Glutamatergic neuron (in vitro differentiated cells): ENCODE measurements at regions not wholly inside any gene's neighbourhood (a gene's known extent, or its start where the extent isn't known, plus 50 kb on each side); places are given as distances from the start of the nearest gene placed in this dataset.

Experiments
- DNase-seq: peaks from one replicate; pipeline ENCODE4 v3.0.0; 2022
- H3K27ac Mint-ChIP-seq: one replicate; pipeline ENCODE4 v1.8.0; 2020; ENCODE audit warnings: mild to moderate bottlenecking, mixed read lengths, inconsistent platforms; ENCODE audit not compliant: unreplicated experiment
- H3K27me3 Mint-ChIP-seq: one replicate; pipeline ENCODE4 v1.8.0; 2020; ENCODE audit warnings: mild to moderate bottlenecking, moderate library complexity, mixed read lengths, inconsistent platforms; ENCODE audit not compliant: unreplicated experiment
- H3K36me3 Mint-ChIP-seq: one replicate; pipeline ENCODE4 v1.8.0; 2020; ENCODE audit warnings: mild to moderate bottlenecking, mixed read lengths, inconsistent platforms; ENCODE audit not compliant: unreplicated experiment
- H3K4me1 Mint-ChIP-seq: one replicate; pipeline ENCODE4 v1.8.0; 2020; ENCODE audit warnings: mild to moderate bottlenecking, low read depth, mixed read lengths, inconsistent platforms; ENCODE audit not compliant: unreplicated experiment
- H3K4me3 Mint-ChIP-seq: one replicate; pipeline ENCODE4 v1.8.0; 2020; ENCODE audit warnings: mild to moderate bottlenecking, mixed read lengths, inconsistent platforms; ENCODE audit not compliant: unreplicated experiment
- H3K9me3 Mint-ChIP-seq: one replicate; pipeline ENCODE4 v1.8.0; 2020; ENCODE audit warnings: mild to moderate bottlenecking, moderate library complexity, mixed read lengths, inconsistent platforms; ENCODE audit not compliant: unreplicated experiment
- TF ChIP-seq, protein P1 (sequence below): fragments of 200-600 bp; sonication (generic); IDR thresholded peaks from one replicate; pipeline ENCODE4 v1.5.0; 2021; ENCODE audit not compliant: partially characterized antibody, unreplicated experiment

DNA sequence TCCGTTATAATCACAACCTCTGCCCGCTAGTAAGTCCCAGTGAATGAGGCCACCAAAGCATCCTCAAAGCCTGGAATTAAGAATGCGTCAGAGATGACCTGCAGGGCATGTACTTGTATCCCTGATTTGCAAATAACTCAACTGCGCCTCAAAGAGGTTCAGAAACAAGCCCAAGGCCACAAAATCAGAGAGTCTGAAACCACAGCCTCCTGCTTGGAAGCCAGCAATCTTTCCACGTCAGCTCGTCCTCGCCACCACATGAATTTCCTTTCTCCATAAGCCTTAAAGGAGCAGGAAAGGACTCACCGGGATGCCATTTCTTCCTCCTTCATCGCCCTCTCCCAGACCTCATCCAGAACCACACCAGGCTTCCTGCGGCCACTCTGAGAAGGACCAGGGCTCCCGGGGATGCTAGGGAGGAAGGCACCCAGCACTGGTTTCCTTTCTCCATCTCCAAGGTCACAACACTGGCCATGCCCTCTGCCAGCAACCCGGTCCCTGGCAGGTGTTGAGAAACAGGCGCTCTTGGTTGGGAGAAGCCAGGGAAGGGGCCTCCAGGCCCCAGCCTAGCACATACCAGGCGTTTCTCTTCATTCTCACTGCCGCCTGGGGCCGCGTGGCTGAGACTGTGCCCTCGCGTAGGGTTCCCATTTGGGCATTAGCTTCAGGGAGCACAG lies 191.2 kb upstream of the DIO3 start:
- Mint-ChIP-seq H3K36me3 (no peaks in the 10 kb centered on the region), H3K9me3 (peaks cover 1% of the 10 kb centered on the region), H3K27me3 (peaks cover 1% of the 10 kb centered on the region), H3K4me3 (no peak overlapping the region), H3K27ac (no peak overlapping the region), H3K4me1 (no peaks in the 10 kb centered on the region)
- TF ChIP-seq, protein P1, sequence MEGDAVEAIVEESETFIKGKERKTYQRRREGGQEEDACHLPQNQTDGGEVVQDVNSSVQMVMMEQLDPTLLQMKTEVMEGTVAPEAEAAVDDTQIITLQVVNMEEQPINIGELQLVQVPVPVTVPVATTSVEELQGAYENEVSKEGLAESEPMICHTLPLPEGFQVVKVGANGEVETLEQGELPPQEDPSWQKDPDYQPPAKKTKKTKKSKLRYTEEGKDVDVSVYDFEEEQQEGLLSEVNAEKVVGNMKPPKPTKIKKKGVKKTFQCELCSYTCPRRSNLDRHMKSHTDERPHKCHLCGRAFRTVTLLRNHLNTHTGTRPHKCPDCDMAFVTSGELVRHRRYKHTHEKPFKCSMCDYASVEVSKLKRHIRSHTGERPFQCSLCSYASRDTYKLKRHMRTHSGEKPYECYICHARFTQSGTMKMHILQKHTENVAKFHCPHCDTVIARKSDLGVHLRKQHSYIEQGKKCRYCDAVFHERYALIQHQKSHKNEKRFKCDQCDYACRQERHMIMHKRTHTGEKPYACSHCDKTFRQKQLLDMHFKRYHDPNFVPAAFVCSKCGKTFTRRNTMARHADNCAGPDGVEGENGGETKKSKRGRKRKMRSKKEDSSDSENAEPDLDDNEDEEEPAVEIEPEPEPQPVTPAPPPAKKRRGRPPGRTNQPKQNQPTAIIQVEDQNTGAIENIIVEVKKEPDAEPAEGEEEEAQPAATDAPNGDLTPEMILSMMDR = no peak
- DNase-seq = no peak

DNA sequence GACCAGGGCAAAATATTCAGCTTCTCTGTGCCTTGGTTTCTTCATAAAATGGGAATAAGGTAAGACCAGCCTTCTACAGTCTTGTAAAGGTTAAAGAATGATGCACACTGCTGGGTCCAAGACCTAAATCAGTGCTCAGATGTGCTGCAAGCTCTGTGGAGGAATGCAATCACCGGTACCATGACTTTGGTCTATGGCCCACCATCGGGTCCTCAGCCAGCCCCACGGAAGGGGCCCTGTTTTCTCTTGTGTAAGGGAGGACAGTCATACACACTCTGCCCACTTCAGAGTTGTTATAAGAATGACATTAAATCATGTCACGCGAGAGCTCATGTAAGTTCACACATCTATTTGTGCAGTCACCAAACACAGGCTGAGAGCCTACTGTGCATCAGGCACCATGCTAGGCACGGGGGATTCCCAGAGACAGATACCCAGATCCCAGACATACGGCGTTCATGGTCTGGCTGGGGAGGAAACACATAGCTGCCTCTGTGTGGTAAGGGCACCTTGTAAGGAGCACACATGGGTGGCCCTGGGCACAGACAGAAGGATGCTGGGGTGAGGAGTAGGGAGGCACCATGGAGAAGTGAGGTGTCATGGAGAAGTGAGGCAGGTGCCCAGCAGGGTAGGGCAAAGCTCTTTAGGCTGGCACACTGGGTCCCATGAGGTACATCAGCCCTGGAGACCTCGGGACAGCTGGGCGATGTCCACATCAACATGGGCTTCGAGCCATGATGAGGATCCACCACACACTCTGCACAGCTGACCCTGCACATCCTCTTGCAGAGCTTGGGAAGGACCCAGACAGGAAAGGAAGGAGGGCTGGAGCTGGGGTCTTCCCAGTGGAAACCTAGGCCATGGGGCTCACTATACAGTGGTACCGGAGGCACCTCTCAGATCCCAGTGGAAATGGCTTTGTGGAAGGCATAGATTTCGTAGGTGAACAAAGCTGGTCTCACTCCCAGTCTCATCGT lies 190.4 kb upstream of the DIO3 start:
- Mint-ChIP-seq H3K9me3 (peaks cover 1% of the 10 kb centered on the region), H3K4me1 (no peaks in the 10 kb centered on the region), H3K36me3 (no peaks in the 10 kb centered on the region), H3K4me3 (no peak overlapping the region), H3K27me3 (peaks cover 1% of the 10 kb centered on the region), H3K27ac (no peak overlapping the region)
- DNase-seq = no peak
- TF ChIP-seq, protein P1 = no peak

DNA sequence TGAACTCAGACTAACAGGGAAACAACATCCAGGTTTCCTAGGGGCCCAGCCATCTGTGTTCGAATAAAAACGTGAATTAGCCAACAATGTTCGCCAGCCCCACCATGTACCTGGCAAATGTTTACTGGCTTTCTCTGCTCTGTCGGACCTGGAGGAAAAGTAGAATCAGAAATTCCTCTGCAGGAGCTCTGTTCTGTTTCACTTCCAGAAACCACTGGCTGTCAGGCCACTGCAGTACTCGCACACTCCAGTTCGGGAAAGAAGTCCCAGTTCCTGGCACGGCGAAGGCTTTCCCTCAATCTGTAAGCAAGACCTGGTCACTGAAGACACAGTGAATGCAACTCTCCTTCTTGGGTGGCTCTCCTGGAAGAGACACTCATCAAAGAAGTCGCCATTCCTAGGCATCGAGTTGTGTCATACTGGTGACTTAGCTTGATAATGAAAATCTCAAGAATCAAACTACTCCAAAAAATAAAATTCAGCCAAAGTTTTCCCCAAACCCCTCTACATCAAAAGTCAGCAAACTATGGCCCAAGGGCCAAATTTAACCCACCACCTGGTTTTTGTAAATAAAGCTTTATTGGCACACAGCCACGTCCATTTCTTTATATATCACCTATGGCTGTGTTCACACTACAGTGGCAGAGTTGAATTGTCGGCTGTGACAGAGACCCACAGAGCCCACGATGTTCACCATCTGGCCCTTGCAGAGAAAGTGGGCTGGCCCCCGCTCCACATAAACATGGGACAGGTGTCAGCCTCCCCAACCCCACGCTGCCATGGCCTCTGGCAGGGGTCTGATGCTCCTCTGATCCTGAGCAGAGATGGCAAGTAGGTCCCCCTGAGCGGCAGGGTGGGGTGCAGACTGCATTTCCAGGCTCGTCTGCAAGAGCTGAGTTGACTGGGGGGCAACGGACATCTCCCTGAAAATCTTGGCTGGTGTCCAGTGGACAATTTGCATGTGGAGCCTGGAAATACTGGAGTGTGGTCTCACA lies 189.2 kb upstream of the DIO3 start:
- H3K4me1 Mint-ChIP-seq = no peaks in the 10 kb centered on the region
- no peak overlapping the region for H3K27ac Mint-ChIP-seq
- no peak for DNase-seq
- peaks cover 1% of the 10 kb centered on the region for H3K9me3 Mint-ChIP-seq
- peaks cover 1% of the 10 kb centered on the region for H3K27me3 Mint-ChIP-seq
- H3K4me3 Mint-ChIP-seq = no peak overlapping the region
- no peaks in the 10 kb centered on the region for H3K36me3 Mint-ChIP-seq
- TF ChIP-seq, protein P1 = no peak

DNA sequence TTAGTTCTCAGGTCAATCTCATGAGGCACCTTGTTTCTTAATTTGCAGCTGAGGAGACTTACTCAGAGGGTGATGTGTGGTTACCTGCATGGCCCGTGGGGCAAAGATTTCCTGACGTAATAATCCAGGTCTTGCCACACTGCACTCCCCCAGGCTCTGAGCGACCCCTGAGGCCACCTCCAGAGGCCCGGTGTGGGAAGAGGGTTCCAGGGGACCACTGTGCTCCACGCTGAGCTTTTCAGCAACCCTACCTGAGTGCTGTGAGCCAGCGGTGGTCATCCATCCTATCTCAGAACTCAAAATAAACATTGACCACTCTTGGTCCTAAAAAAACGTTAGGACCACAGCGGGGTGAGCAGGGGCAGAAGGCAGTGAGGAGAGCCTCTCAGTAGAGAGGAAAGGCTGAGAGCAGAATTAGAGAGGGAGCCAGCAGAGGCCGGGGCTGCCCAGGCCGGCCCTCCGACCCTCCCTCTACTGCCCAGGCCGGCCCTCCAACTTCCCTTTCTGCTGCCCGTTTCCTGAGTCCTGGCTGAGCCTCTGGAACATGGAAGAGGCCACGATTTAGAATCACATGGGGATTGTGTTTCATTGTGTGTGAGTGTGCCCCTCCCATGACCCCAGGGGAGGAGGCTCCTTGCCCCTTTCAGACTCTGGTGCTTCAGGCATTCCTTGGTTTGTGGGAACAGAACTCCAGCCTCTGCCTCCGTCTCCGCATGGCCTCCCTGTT lies 188.2 kb upstream of the DIO3 start:
- no peak for DNase-seq
- H3K4me3 Mint-ChIP-seq = no peak overlapping the region
- peaks cover 1% of the 10 kb centered on the region for H3K27me3 Mint-ChIP-seq
- H3K36me3 Mint-ChIP-seq = no peaks in the 10 kb centered on the region
- H3K27ac Mint-ChIP-seq = no peak overlapping the region
- peaks cover 1% of the 10 kb centered on the region for H3K9me3 Mint-ChIP-seq
- no peaks in the 10 kb centered on the region for H3K4me1 Mint-ChIP-seq
- TF ChIP-seq, protein P1 = no peak
